ENCODE measurements at regions not wholly inside any gene's neighbourhood (a gene's known extent, or its start where the extent isn't known, plus 50 kb on each side); places are given as distances from the start of the nearest gene placed in this dataset.

- TF ChIP-seq CHD7 (IDR thresholded peaks at IDR 0.05; ENCODE audit: insufficient replicate concordance, low read length) (no peak), SP2 (IDR thresholded peaks at IDR 0.05; ENCODE audit: low read length) (no peak), YY1 (IDR thresholded peaks at IDR 0.05; ENCODE audit: low read depth, low read length) (no peak), SP1 (IDR thresholded peaks at IDR 0.05; ENCODE audit: low read depth, low read length) (no peak), KDM4A (IDR thresholded peaks at IDR 0.05; ENCODE audit: low read depth, low read length, severe bottlenecking) (no peak), FOSL1 (IDR thresholded peaks at IDR 0.05; ENCODE audit: insufficient read depth, low read depth, low read length) (no peak), EP300 (IDR thresholded peaks at IDR 0.05; ENCODE audit: borderline replicate concordance in 1 of 2, low read depth in 2 of 2, low read length in 2 of 2) (no peak), HDAC6 (IDR thresholded peaks at IDR 0.05; ENCODE audit: low read depth, low read length) (no peak), BACH1 (IDR thresholded peaks at IDR 0.05; ENCODE audit: low read length) (no peak), POLR2A (IDR thresholded peaks at IDR 0.05; ENCODE audit: control extremely low read depth in 1 of 2, low read depth in 2 of 2, low read length in 2 of 2) (no peak)
Observed at GRCh38 chr3:105293441-105293840, 73.3 kb upstream of the ALCAM start (continued).
